GM18519 (cell line): ENCODE measurements at regions not wholly inside any gene's neighbourhood (a gene's known extent, or its start where the extent isn't known, plus 50 kb on each side); places are given as distances from the start of the nearest gene placed in this dataset.
"Not testable (repeated sequence)": the region's sequence is repeated elsewhere in the genome, so short reads cannot be mapped to it uniquely, and the experiment has no call there.

Experiments used
- ATAC-seq: cut with Tn5 transposase; IDR thresholded peaks from one replicate; pipeline ENCODE4 v1.9.1; 2021; ENCODE audit warnings: mild to moderate bottlenecking, moderate library complexity; ENCODE audit not compliant: unreplicated experiment, low FRiP score

- ATAC-seq, result no peak
Observed at GRCh38 chr6:113010196-113010989, 663.3 kb downstream of the RFPL4B start.

GRCh38 chr6:113011389-113011788 is 664.3 kb downstream of the RFPL4B start:
- no peak for ATAC-seq

GRCh38 chr6:113011801-113012200 is 664.7 kb downstream of the RFPL4B start:
- ATAC-seq, result no peak

GRCh38 chr6:113015249-113015648 is 668.1 kb downstream of the RFPL4B start:
- no peak for ATAC-seq

- no peak for ATAC-seq
Observed at GRCh38 chr6:113017353-113017752, 670.2 kb downstream of the RFPL4B start.

GRCh38 chr6:113018351-113019151 is 671.4 kb downstream of the RFPL4B start:
- ATAC-seq, result no peak

- ATAC-seq, result no peak
Observed at GRCh38 chr6:113019176-113019575, 672.0 kb downstream of the RFPL4B start.

- no peak for ATAC-seq
Observed at GRCh38 chr6:113027780-113028179, 680.6 kb downstream of the RFPL4B start.

- ATAC-seq, result not testable (repeated sequence)
Observed at GRCh38 chr6:113029161-113029560, 682.0 kb downstream of the RFPL4B start.

GRCh38 chr6:113031591-113032238 is 684.6 kb downstream of the RFPL4B start:
- ATAC-seq, result no peak

- no peak for ATAC-seq
Observed at GRCh38 chr6:113039005-113039404, 691.9 kb downstream of the RFPL4B start.

- no peak for ATAC-seq
Observed at GRCh38 chr6:113047148-113047547, 700.0 kb downstream of the RFPL4B start.

- no peak for ATAC-seq
Observed at GRCh38 chr6:113047932-113048331, 700.8 kb downstream of the RFPL4B start.

- ATAC-seq, result no peak
Observed at GRCh38 chr6:113048741-113049140, 701.6 kb downstream of the RFPL4B start.

- no peak for ATAC-seq
Observed at GRCh38 chr6:113049190-113049589, 702.1 kb downstream of the RFPL4B start.

- ATAC-seq, result no peak
Observed at GRCh38 chr6:113050010-113050858, 703.1 kb downstream of the RFPL4B start.

GRCh38 chr6:113050979-113051378 is 703.8 kb downstream of the RFPL4B start:
- no peak for ATAC-seq

- ATAC-seq, result no peak
Observed at GRCh38 chr6:113052506-113052905, 705.4 kb downstream of the RFPL4B start.

- ATAC-seq, result no peak
Observed at GRCh38 chr6:113055061-113055460, 707.9 kb downstream of the RFPL4B start.

GRCh38 chr6:113055998-113056397 is 708.9 kb downstream of the RFPL4B start:
- no peak for ATAC-seq
